GM12891 (cell line): ENCODE measurements at regions not wholly inside any gene's neighbourhood (a gene's known extent, or its start where the extent isn't known, plus 50 kb on each side); places are given as distances from the start of the nearest gene placed in this dataset.

ENCODE experiments used
- DNase-seq: peaks from one replicate; pipeline ENCODE4 v3.0.0; 2011; ENCODE audit warnings: low spot score; ENCODE audit not compliant: insufficient read length
- FAIRE-seq: peaks from 2 replicates; lab custom pipeline; 2011; peaks lifted over from hg19 to GRCh38; lab: Jason Lieb, UNC
- PAX5 ChIP-seq: IDR thresholded peaks from 2 replicates; pipeline ENCODE4 v1.6.1; 2011; ENCODE audit warnings: low read length, moderate library complexity, mild to moderate bottlenecking; ENCODE audit not compliant: insufficient read depth, severe bottlenecking
- POLR2A ChIP-seq: IDR thresholded peaks from 2 replicates; pipeline ENCODE4 v1.6.1; 2011; ENCODE audit warnings: low read depth, low read length, control low read depth
- POLR2AphosphoS5 ChIP-seq: IDR thresholded peaks from 2 replicates; pipeline ENCODE4 v1.6.1; 2011; ENCODE audit warnings: low read depth, low read length, control low read depth
- POU2F2 ChIP-seq: IDR thresholded peaks from 2 replicates; pipeline ENCODE4 v1.6.1; 2011; ENCODE audit warnings: low read depth, mild to moderate bottlenecking, control low read depth, low read length, moderate library complexity
- SPI1 ChIP-seq: IDR thresholded peaks from 2 replicates; pipeline ENCODE4 v1.6.1; 2011; ENCODE audit warnings: low read depth, low read length, control low read depth
- TAF1 ChIP-seq: IDR thresholded peaks from 2 replicates; pipeline ENCODE4 v1.6.1; 2011; ENCODE audit warnings: low read depth, low read length, control low read depth

DNA sequence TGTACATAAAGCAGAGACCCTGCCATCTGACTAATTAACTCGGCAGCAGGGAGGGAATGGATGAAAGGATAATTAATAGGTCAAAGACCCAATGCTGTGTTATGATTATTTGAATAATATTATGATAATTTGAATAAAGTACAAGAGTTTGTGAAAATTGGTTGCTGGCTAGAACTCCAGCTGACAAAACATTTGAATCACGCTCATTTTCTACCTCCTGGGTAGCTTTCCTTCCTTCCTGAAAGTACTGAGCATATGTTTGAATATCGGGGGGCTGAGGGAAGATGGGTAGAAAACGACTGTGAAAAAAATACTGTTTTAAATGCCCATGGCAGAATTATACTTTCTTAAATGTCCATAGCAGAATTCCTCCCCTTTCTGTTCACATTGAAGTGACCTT is 243.6 kb upstream of the RBMS1 start:
- TF ChIP-seq SPI1 (no peak), POLR2A (no peak), POLR2AphosphoS5 (no peak)
- DNase-seq (no peak), FAIRE-seq (no peak)

GRCh38 chr2:160741271-160741670 is 247.7 kb upstream of the RBMS1 start:
- TF ChIP-seq POLR2A (no peak), POU2F2 (no peak), TAF1 (no peak), PAX5 (no peak), SPI1 (no peak), POLR2AphosphoS5 (no peak)
- FAIRE-seq = no peak
- no peak for DNase-seq

DNA sequence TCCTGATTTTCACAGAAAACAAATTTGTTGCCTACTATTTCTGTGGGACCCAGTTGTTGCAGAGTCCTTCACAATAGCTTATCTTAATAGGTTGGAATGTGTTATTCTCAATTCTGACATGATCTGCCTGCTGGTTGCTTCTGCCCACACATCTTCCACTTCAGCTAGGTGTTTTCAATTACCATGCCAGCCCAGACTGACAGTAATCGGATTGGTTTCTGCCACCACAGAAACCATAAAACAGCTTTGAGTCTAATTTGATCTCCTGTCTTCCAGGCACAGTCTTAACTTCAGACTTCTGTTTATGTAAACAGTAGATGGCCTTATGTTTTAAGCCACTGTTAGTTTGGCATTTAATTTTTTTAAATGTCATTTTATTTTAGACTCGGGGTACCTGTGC is 248.2 kb upstream of the RBMS1 start:
- DNase-seq (no peak), FAIRE-seq (no peak)
- TF ChIP-seq POLR2A = no peak
- TF ChIP-seq POU2F2 = no peak
- TF ChIP-seq PAX5 = no peak
- TF ChIP-seq TAF1 = no peak
- TF ChIP-seq SPI1 = no peak
- no peak for TF ChIP-seq POLR2AphosphoS5

- FAIRE-seq (no peak), DNase-seq (no peak)
- TF ChIP-seq TAF1 (no peak), PAX5 (no peak), POLR2AphosphoS5 (no peak), POU2F2 (no peak), POLR2A (no peak), SPI1 (no peak)
Observed at GRCh38 chr2:160742667-160743066, 249.1 kb upstream of the RBMS1 start.

DNA sequence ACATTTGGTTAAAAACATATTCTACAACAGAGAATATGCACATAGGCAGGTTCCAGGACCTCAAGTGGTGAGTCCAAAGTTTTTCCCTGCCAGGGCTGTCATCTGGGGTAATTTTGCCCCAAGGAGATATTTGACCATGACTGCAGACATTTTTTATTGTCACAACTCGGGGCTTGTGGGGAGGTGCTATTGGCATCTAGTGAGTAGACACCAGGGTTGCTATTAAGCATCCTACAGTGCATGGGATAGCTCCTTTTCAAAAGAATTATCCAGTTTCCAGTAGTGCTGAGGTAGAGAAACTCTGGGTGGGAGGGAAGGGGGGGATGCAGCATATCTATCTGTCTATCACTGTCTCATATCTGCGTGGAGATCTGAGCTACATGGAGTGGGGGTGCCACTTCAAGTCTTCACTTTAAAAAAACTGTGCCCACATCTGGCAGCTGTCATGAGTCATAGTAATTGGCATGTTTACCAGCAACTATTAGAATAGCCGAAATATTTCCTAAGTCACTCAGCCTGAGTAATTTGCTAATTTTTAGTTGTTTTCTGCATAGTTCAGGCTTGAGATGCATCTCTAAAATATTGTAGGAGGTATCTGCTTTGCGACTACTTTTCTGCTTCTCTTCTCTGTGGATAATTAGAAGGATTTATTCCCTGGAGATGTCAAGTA is 254.0 kb upstream of the RBMS1 start:
- TF ChIP-seq POLR2A (no peak), TAF1 (no peak), PAX5 (no peak), POLR2AphosphoS5 (no peak), SPI1 (no peak), POU2F2 (no peak)
- DNase-seq (no peak), FAIRE-seq (no peak)

GRCh38 chr2:160751021-160751420 is 257.4 kb upstream of the RBMS1 start:
- DNase-seq (no peak), FAIRE-seq (no peak)
- TF ChIP-seq POLR2AphosphoS5 = no peak
- no peak for TF ChIP-seq SPI1
- no peak for TF ChIP-seq PAX5
- no peak for TF ChIP-seq TAF1
- no peak for TF ChIP-seq POLR2A
- TF ChIP-seq POU2F2 = no peak

DNA sequence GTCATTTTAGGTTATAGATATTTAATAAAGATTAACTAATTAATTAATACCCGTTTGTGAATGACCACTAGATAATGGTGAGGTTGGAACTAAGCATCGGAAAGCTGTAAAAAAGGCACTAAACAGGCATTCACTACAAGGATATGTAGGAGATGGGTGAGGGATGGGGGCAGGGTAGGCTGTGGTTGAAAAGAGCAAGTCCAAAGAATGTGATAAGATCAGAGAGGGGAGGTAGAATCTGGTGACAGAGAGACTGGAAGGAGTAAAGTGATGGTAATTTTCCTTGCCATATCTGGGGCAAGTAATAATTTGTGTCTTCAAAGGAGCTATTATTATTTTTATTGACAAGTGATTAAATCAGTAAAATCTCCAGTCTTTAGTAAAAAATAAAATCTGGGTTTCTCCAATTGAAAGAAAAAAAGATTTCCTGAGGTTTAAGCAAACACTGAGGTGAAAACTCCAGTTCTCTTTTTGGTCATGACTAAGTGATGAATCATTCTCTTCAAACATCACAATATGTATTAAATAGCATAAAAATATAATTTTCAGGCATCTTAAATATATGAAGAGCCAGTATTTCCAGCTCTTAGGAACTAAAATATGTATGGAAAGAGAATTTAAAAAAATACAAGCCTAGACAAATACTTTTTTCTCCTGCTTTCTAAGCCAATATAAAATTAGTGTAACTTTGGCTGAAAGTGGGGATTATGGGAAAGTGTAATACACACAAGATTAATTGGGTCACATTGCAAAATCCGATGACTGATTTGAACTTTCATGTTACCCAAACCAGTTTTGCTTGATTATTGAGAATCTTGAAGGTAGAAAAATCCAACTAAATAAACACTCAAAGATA is 259.1 kb upstream of the RBMS1 start:
- FAIRE-seq = no peak
- TF ChIP-seq PAX5 (no peak), POU2F2 (no peak), SPI1 (no peak), POLR2A (no peak), TAF1 (no peak), POLR2AphosphoS5 (no peak)
- no peak for DNase-seq

DNA sequence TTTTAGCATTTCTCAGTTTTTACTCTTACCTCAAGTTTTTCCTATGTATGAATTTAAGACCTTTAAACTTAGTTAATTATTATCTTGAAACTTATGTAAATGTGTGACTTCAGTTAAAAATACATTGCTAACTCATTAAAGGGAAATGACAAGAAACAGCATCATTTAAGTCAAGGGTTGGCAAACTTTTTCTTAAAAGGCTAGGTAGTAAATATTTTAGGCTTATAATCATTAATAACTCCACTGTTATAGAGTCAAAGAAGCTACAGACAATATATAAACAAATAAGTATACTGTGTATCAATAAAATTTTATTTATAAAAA is 259.7 kb upstream of the RBMS1 start:
- DNase-seq = no peak
- no peak for FAIRE-seq
- TF ChIP-seq POLR2AphosphoS5 = no peak
- no peak for TF ChIP-seq POU2F2
- TF ChIP-seq POLR2A = no peak
- no peak for TF ChIP-seq SPI1
- no peak for TF ChIP-seq PAX5
- TF ChIP-seq TAF1 = no peak

DNA sequence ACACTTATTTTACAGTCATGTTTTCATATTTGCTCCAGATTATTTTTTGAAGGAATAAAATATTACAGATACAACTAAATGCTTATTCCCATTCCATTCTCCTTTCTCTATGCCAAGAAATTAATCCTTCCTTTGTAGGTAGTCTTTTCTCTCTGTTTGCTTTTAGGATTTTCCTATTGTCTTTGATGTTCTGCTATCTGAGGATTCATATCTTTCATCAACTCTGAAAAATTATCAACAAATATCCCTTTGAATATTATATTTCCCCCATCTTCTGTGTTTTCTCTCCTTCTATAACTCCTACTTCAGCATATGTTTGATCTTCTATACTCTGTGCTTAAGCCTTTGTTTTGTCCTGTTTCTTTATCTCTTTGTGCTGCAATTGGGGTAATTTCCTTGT is 260.4 kb upstream of the RBMS1 start:
- FAIRE-seq (no peak), DNase-seq (no peak)
- TF ChIP-seq TAF1 (no peak), SPI1 (no peak), PAX5 (no peak), POLR2AphosphoS5 (no peak), POLR2A (no peak), POU2F2 (no peak)
